HCT116 (cell line): ENCODE measurements at regions not wholly inside any gene's neighbourhood (a gene's known extent, or its start where the extent isn't known, plus 50 kb on each side); places are given as distances from the start of the nearest gene placed in this dataset.

Source experiments
- ATAC-seq: fragments of 200-7000 bp; cut with Tn5 transposase; 2 replicates; pipeline ENCODE4 v1.9.1; 2020; ENCODE audit warnings: mild to moderate bottlenecking, moderate library complexity
- BruUV-seq: library from RNA; stranded (reverse); fragments of 400-500 nt; replicated peaks from 2 replicates; lab custom pipeline; 2021; lab: Mats Ljungman, UMichigan
- CTCF ChIA-PET: fragments of 300-600 bp; sonication (Branson Sonifier 250); formaldehyde crosslinking; loops from one replicate; lab custom pipeline; 2021; ENCODE audit warnings: antibody characterized with exemption; lab: Charles Lee
- POLR2A ChIA-PET: fragments of 300-600, 350-600 bp; sonication (Branson Sonifier 250); formaldehyde crosslinking; loops from one replicate; lab custom pipeline; 2021; ENCODE audit warnings: antibody characterized with exemption; lab: Charles Lee
- RAD21 ChIA-PET, 2 experiments: fragments of 300-600 bp; sonication (Branson Sonifier 250); formaldehyde crosslinking; loops; one replicate each; lab custom pipeline; 2023; ENCODE audit warnings: low total read pairs in 2 of 2; ENCODE audit not compliant: uncharacterized antibody in 2 of 2, unreplicated experiment in 2 of 2, low non-redundant PET in 1 of 2; lab: Charles Lee
- DNase-seq: peaks from one replicate; pipeline ENCODE4 v3.0.0-alpha.2; 2010; ENCODE audit warnings: low read depth, low spot score
- H2AFZ ChIP-seq: fragments of 200-600 bp; shearing (Covaris generic), sonication (generic); 2 replicates; pipeline ENCODE4 v1.6.1; 2017; ENCODE audit warnings: low read depth, mixed run types, mixed read lengths, antibody characterized with exemption, low read length; ENCODE audit not compliant: poor library complexity, severe bottlenecking
- H3K27ac ChIP-seq: 2 replicates; pipeline ENCODE4 v1.5.1; 2012; ENCODE audit warnings: low read depth, low read length
- H3K27me3 ChIP-seq: fragments of 200-600 bp; sonication (generic); 2 replicates; pipeline ENCODE4 v1.6.1; 2016; ENCODE audit warnings: mixed run types, low read length, mixed read lengths; ENCODE audit not compliant: insufficient read depth
- H3K36me3 ChIP-seq, 2 experiments: fragments of 200-500 bp in 1 of 2; fragments of 200-600 bp in 1 of 2; sonication (Bioruptor generic) in 1 of 2; sonication (generic) in 1 of 2; 2 replicates each; pipeline versions ENCODE4 v1.5.1 to v1.6.1; 2014 to 2016; ENCODE audit warnings: low read length in 2 of 2, inconsistent platforms in 1 of 2, mixed read lengths in 1 of 2, mixed run types in 1 of 2; ENCODE audit not compliant: insufficient read depth in 2 of 2, control insufficient read depth in 1 of 2
- H3K4me1 ChIP-seq, 2 experiments: fragments of 200-600 bp in 1 of 2; sonication (generic) in 1 of 2; 2 replicates each; pipeline versions ENCODE4 v1.5.1 to v1.6.1; 2012 to 2017; ENCODE audit warnings: low read length in 2 of 2, inconsistent platforms in 1 of 2, mild to moderate bottlenecking in 1 of 2, mixed read lengths in 1 of 2, mixed run types in 1 of 2, moderate library complexity in 1 of 2; ENCODE audit not compliant: insufficient read depth in 2 of 2, control insufficient read depth in 1 of 2
- H3K4me2 ChIP-seq: fragments of 200-600 bp; sonication (generic); 2 replicates; pipeline ENCODE4 v1.6.1; 2017; ENCODE audit warnings: mixed run types, low read length, mixed read lengths
- H3K4me3 ChIP-seq, 2 experiments: fragments of 200-600 bp in 1 of 2; sonication (generic) in 1 of 2; replicated peaks in 1 of 2; 2 replicates each; pipeline ENCODE4 v1.5.1; 2011 to 2016; ENCODE audit warnings: low read length in 2 of 2, control low read depth in 1 of 2, low read depth in 1 of 2, mild to moderate bottlenecking in 1 of 2, mixed read lengths in 1 of 2, mixed run types in 1 of 2
- H3K79me2 ChIP-seq: fragments of 200-600 bp; sonication (generic); 2 replicates; pipeline ENCODE4 v1.6.1; 2017; ENCODE audit warnings: mild to moderate bottlenecking, mixed run types, low read length, moderate library complexity, mixed read lengths; ENCODE audit not compliant: insufficient read depth
- H3K9ac ChIP-seq: fragments of 200-600 bp; sonication (generic); 2 replicates; pipeline ENCODE4 v1.6.1; 2016; ENCODE audit warnings: low read length, mixed read lengths
- H3K9me2 ChIP-seq: fragments of 200-600 bp; sonication (generic), shearing (Covaris generic); 2 replicates; pipeline ENCODE4 v1.6.1; 2017; ENCODE audit warnings: mixed run types, mild to moderate bottlenecking, moderate library complexity; ENCODE audit not compliant: insufficient read depth
- H3K9me3 ChIP-seq, 2 experiments: fragments of 200-500 bp in 1 of 2; fragments of 200-600 bp in 1 of 2; sonication (Bioruptor generic) in 1 of 2; sonication (generic) in 1 of 2; 2 replicates each; pipeline ENCODE4 v1.6.1; 2014 to 2017; ENCODE audit warnings: low read length in 2 of 2, mixed read lengths in 2 of 2, inconsistent platforms in 1 of 2, low read depth in 1 of 2, mild to moderate bottlenecking in 1 of 2, mixed run types in 1 of 2, moderate library complexity in 1 of 2; ENCODE audit not compliant: control insufficient read depth in 1 of 2, insufficient read depth in 1 of 2
- H4K20me1 ChIP-seq: fragments of 200-600 bp; sonication (generic), shearing (Covaris generic); 2 replicates; pipeline ENCODE4 v1.6.1; 2017; ENCODE audit warnings: mixed run types, mild to moderate bottlenecking, moderate library complexity; ENCODE audit not compliant: insufficient read depth
- CBX3 ChIP-seq: IDR thresholded peaks from 2 replicates; pipeline ENCODE4 v1.6.1; 2012; ENCODE audit warnings: low read depth
- CEBPB ChIP-seq: IDR thresholded peaks from 2 replicates; pipeline ENCODE4 v1.6.1; 2012; ENCODE audit warnings: low read depth
- EGR1 ChIP-seq: IDR thresholded peaks from 2 replicates; pipeline ENCODE4 v1.6.1; 2012; ENCODE audit warnings: low read depth
- ELF1 ChIP-seq: IDR thresholded peaks from 2 replicates; pipeline ENCODE4 v1.6.1; 2012; ENCODE audit warnings: low read depth, borderline replicate concordance
- EZH2 ChIP-seq: fragments of 200-600 bp; sonication (generic); IDR thresholded peaks from 2 replicates; pipeline ENCODE4 v1.6.1; 2017; ENCODE audit warnings: antibody characterized with exemption, mixed run types
- FOSL1 ChIP-seq: IDR thresholded peaks from 2 replicates; pipeline ENCODE4 v1.6.1; 2012; ENCODE audit warnings: low read depth
- JUND ChIP-seq: IDR thresholded peaks from 2 replicates; pipeline ENCODE4 v1.6.1; 2012
- POLR2A ChIP-seq: IDR thresholded peaks from 2 replicates; pipeline ENCODE4 v1.7.0; 2011; ENCODE audit warnings: borderline replicate concordance; ENCODE audit not compliant: insufficient read depth, insufficient read length; ENCODE audit errors: extremely low read depth
- POLR2AphosphoS5 ChIP-seq: IDR thresholded peaks from 2 replicates; pipeline ENCODE4 v1.6.1; 2011; ENCODE audit warnings: mild to moderate bottlenecking, low read depth, low read length, moderate library complexity
- RAD21 ChIP-seq: IDR thresholded peaks from 2 replicates; pipeline ENCODE4 v1.6.1; 2012; ENCODE audit warnings: low read depth, mild to moderate bottlenecking
- SIN3A ChIP-seq: IDR thresholded peaks from 2 replicates; pipeline ENCODE4 v1.6.1; 2012; ENCODE audit warnings: low read depth
- SP1 ChIP-seq: IDR thresholded peaks from 2 replicates; pipeline ENCODE4 v1.6.1; 2012; ENCODE audit warnings: low read depth
- SRF ChIP-seq: IDR thresholded peaks from 2 replicates; pipeline ENCODE4 v1.6.1; 2012; ENCODE audit warnings: low read depth
- YY1 ChIP-seq: IDR thresholded peaks from 2 replicates; pipeline ENCODE4 v1.6.1; 2011; ENCODE audit warnings: low read length, low read depth, moderate library complexity, mild to moderate bottlenecking; ENCODE audit not compliant: insufficient replicate concordance; ENCODE audit errors: extremely low read depth
- ZFX ChIP-seq: fragments of 450-650 bp; IDR thresholded peaks from 2 replicates; pipeline ENCODE4 v1.6.1; 2017
- intact Hi-C: fragments of 100-400 bp; cut with micrococcal nuclease; formaldehyde crosslinking; loops from 2 replicates; pipeline ENCODE4 v1.10.0; 2022
- TF ChIP-seq, protein P1 (sequence below): IDR thresholded peaks from 2 replicates; pipeline ENCODE4 v1.6.1; 2012
- TF ChIP-seq, protein P2 (sequence below): IDR thresholded peaks from 2 replicates; pipeline ENCODE4 v1.6.1; 2012
- TF ChIP-seq, protein P3 (sequence below): IDR thresholded peaks from 2 replicates; pipeline ENCODE4 v1.6.1; 2012; ENCODE audit warnings: low read depth

DNA sequence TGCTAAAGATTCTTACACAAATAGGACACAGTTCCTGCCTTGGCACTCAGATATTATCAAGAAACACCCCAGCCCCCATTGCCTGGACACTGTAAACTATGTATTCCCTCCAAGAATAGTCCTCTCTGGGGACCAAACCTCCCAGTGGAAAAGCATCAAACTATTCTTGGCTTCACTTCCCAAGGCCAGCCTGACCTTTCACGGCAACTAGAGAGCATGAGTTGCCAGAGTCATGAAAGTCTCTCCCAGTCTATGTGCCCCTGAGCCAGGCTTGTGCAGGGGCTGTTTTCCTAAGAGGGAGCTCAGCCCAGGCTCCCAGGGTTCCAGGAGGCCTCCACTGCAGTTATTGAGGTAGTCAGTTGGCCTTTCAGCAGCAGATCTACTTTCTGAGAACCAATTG lies 251.9 kb upstream of the TGFBR2 start:
- Histone ChIP-seq H4K20me1 (no peaks in the 10 kb centered on the region), H3K4me3 (no peak overlapping the region), H3K27ac (no peak overlapping the region), H3K79me2 (no peaks in the 10 kb centered on the region), H3K27me3 (no peaks in the 10 kb centered on the region), H3K4me1 (peaks cover 3 to 6% of the 10 kb centered on the region in 2 experiments; a peak in 1 of 4 replicates), H3K36me3 (no peaks in the 10 kb centered on the region), H2AFZ (no peak overlapping the region), H3K9me2 (no peaks in the 10 kb centered on the region), H3K4me2 (no peak overlapping the region), H3K9me3 (no peaks in the 10 kb centered on the region), H3K9ac (no peak overlapping the region)
- TF ChIP-seq, protein P1, sequence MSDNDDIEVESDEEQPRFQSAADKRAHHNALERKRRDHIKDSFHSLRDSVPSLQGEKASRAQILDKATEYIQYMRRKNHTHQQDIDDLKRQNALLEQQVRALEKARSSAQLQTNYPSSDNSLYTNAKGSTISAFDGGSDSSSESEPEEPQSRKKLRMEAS = no peak
- TF ChIP-seq POLR2AphosphoS5 = no peak
- no peak for TF ChIP-seq CBX3
- no peak for TF ChIP-seq CEBPB
- no peak for TF ChIP-seq FOSL1
- no peak for TF ChIP-seq YY1
- no peak for TF ChIP-seq POLR2A
- no peak for TF ChIP-seq RAD21
- no peak for TF ChIP-seq SRF
- no peak for TF ChIP-seq EGR1
- no peak for TF ChIP-seq JUND
- no peak for TF ChIP-seq SIN3A
- TF ChIP-seq, protein P2, sequence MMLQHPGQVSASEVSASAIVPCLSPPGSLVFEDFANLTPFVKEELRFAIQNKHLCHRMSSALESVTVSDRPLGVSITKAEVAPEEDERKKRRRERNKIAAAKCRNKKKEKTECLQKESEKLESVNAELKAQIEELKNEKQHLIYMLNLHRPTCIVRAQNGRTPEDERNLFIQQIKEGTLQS = no peak
- ChIA-PET CTCF (no interaction called here), RAD21 (no interaction called here), POLR2A (no interaction called here)
- intact Hi-C loops = no loop called here
- ATAC-seq (no peak), DNase-seq (no peak)
- BruUV-seq = no TSS peak

DNA sequence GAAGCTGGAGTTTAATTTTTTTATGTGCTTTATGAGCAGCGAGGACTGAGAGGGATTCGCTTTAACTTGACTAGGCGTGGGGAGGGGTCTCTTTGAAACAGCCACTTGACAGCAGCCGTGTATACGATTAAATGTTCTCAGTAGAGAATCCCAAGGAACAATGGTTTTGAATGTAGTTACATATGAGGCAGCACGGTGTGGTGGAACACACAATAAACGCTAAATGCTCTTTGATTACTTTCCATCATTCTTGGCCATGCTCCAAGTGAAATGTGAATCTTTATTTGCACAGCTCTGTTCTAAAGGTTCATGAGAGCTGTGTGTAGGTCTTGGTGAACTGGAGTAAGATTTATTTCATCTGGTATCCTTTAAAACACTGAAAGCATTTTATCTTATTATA lies 251.4 kb upstream of the TGFBR2 start:
- no TSS peak for BruUV-seq
- POLR2A ChIA-PET = no interaction called here
- Histone ChIP-seq H3K79me2 (no peaks in the 10 kb centered on the region), H3K27me3 (no peaks in the 10 kb centered on the region), H2AFZ (no peak overlapping the region), H3K9ac (no peak overlapping the region), H3K4me3 (no peak overlapping the region), H3K36me3 (no peaks in the 10 kb centered on the region), H4K20me1 (no peaks in the 10 kb centered on the region), H3K27ac (no peak overlapping the region), H3K9me2 (no peaks in the 10 kb centered on the region), H3K9me3 (no peaks in the 10 kb centered on the region), H3K4me2 (no peak overlapping the region), H3K4me1 (peaks cover 3 to 6% of the 10 kb centered on the region in 2 experiments; a peak in 1 of 4 replicates)
- no peak for ATAC-seq
- TF ChIP-seq ELF1 (no peak), POLR2A (no peak), SP1 (no peak), CEBPB (no peak), SIN3A (no peak), EZH2 (no peak), RAD21 (no peak), ZFX (no peak), SRF (no peak), YY1 (no peak)
- TF ChIP-seq, protein P3, sequence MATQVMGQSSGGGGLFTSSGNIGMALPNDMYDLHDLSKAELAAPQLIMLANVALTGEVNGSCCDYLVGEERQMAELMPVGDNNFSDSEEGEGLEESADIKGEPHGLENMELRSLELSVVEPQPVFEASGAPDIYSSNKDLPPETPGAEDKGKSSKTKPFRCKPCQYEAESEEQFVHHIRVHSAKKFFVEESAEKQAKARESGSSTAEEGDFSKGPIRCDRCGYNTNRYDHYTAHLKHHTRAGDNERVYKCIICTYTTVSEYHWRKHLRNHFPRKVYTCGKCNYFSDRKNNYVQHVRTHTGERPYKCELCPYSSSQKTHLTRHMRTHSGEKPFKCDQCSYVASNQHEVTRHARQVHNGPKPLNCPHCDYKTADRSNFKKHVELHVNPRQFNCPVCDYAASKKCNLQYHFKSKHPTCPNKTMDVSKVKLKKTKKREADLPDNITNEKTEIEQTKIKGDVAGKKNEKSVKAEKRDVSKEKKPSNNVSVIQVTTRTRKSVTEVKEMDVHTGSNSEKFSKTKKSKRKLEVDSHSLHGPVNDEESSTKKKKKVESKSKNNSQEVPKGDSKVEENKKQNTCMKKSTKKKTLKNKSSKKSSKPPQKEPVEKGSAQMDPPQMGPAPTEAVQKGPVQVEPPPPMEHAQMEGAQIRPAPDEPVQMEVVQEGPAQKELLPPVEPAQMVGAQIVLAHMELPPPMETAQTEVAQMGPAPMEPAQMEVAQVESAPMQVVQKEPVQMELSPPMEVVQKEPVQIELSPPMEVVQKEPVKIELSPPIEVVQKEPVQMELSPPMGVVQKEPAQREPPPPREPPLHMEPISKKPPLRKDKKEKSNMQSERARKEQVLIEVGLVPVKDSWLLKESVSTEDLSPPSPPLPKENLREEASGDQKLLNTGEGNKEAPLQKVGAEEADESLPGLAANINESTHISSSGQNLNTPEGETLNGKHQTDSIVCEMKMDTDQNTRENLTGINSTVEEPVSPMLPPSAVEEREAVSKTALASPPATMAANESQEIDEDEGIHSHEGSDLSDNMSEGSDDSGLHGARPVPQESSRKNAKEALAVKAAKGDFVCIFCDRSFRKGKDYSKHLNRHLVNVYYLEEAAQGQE = no peak
- TF ChIP-seq, protein P2 = no peak
- no peak for DNase-seq
- intact Hi-C loops = no loop called here
- RAD21 ChIA-PET = no interaction called here
- CTCF ChIA-PET = no interaction called here
